ENCODE measurements at regions not wholly inside any gene's neighbourhood (a gene's known extent, or its start where the extent isn't known, plus 50 kb on each side); places are given as distances from the start of the nearest gene placed in this dataset.
"Not testable (repeated sequence)": the region's sequence is repeated elsewhere in the genome, so short reads cannot be mapped to it uniquely, and the experiment has no call there.

DNA sequence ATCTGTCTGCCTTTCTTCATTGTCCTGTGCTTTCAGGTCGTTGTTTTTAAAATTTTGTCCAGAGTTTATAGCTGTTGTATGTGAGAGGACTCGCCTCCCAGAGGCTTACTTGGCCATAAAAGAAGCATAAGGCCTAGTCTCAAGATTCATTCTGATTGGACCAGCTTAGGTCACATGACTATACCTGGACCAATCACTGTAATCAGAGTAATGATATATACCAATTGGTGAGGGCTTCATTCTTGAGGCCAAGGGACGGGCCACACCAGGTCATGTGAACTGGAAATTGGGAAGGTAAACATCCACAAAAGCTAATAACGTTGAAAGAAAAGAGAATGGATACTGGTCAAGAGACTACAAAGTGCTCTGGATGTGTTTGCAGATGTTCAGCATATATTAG lies 141.4 kb upstream of the SULF2 start:
- Mint-ChIP-seq H3K27me3 (peaks cover 11% of the 10 kb centered on the region), H3K27ac (no peak overlapping the region), H3K4me1 (ENCODE audit: low read depth) (no peaks in the 10 kb centered on the region), H3K4me3 (no peak overlapping the region), H3K9me3 (ENCODE audit: low read depth) (no peaks in the 10 kb centered on the region), H3K36me3 (no peaks in the 10 kb centered on the region)

- no peak overlapping the region for H3K27ac Mint-ChIP-seq
- no peak overlapping the region for H3K4me3 Mint-ChIP-seq
- H3K4me1 Mint-ChIP-seq (ENCODE audit: low read depth) = no peaks in the 10 kb centered on the region
- H3K27me3 Mint-ChIP-seq = peaks cover 11% of the 10 kb centered on the region
- H3K9me3 Mint-ChIP-seq (ENCODE audit: low read depth) = no peaks in the 10 kb centered on the region
- no peaks in the 10 kb centered on the region for H3K36me3 Mint-ChIP-seq
These were observed 140.3 kb upstream of the SULF2 start for GRCh38 chr20:47925593-47925992.

DNA sequence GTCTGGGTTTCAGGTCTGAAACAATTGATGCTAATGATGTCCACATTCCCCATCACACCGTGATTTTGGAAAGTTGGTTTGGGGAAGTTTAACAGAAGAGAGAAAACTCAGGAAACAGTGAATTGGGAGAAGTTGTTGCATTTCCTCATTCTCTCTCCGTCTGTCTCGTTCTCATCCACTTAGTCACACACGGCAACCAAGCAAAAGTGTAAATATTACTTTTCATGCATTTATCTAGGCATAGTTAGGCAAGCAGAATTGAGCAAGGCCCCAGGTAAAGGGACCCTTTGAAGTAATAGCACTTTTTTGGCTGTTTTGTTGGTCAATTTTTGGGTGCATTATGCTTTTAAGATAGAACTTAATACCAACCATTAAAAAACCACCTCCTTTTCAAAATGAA lies 137.0 kb upstream of the SULF2 start:
- Mint-ChIP-seq H3K27me3 (peaks cover 15% of the 10 kb centered on the region), H3K27ac (no peak overlapping the region), H3K9me3 (ENCODE audit: low read depth) (peaks cover 7% of the 10 kb centered on the region), H3K4me1 (ENCODE audit: low read depth) (no peaks in the 10 kb centered on the region), H3K36me3 (no peaks in the 10 kb centered on the region), H3K4me3 (no peak overlapping the region)

DNA sequence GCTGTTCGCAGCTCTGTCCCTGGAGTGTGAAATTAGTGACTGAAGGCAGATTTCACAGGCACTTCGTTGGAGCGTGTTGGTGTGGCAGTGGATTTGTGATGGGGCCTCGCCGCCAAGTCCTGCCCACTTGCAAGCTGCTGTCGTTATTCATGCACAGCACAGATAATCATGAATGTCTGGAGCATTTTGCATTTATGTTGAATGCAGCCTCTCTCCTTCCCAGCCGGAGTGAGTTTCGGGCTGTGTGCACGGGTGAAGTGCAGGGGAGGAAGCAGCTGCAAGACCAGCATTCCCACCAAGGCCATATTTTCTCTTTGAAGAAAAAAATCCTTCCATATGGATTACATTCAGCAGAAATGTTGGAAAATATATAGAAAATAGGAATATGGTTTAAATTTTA lies 136.5 kb upstream of the SULF2 start:
- H3K4me1 Mint-ChIP-seq (ENCODE audit: low read depth); H3K4me3 Mint-ChIP-seq; H3K27ac Mint-ChIP-seq: not testable (repeated sequence)

GRCh38 chr20:47921408-47921807 lies 136.1 kb upstream of the SULF2 start:
- H3K4me1 Mint-ChIP-seq (ENCODE audit: low read depth) = no peaks in the 10 kb centered on the region
- H3K4me3 Mint-ChIP-seq = no peak overlapping the region
- peaks cover 13% of the 10 kb centered on the region for H3K9me3 Mint-ChIP-seq (ENCODE audit: low read depth)
- peaks cover 3% of the 10 kb centered on the region for H3K36me3 Mint-ChIP-seq
- no peak overlapping the region for H3K27ac Mint-ChIP-seq
- H3K27me3 Mint-ChIP-seq = peaks cover 15% of the 10 kb centered on the region

More for the DNA sequence above, 136.5 kb upstream of the SULF2 start:
- H3K36me3 Mint-ChIP-seq = not testable (repeated sequence)
- peaks cover 15% of the 10 kb centered on the region for H3K27me3 Mint-ChIP-seq
- peaks cover 11% of the 10 kb centered on the region for H3K9me3 Mint-ChIP-seq (ENCODE audit: low read depth)

- Mint-ChIP-seq H3K27me3 (peaks cover 9% of the 10 kb centered on the region), H3K27ac (no peak overlapping the region), H3K36me3 (peaks cover 3% of the 10 kb centered on the region), H3K4me3 (no peak overlapping the region), H3K4me1 (ENCODE audit: low read depth) (no peaks in the 10 kb centered on the region), H3K9me3 (ENCODE audit: low read depth) (peaks cover 14% of the 10 kb centered on the region)
These were observed 132.3 kb upstream of the SULF2 start for GRCh38 chr20:47917549-47918070.

- Mint-ChIP-seq H3K36me3 (peaks cover 3% of the 10 kb centered on the region), H3K9me3 (ENCODE audit: low read depth) (peaks cover 14% of the 10 kb centered on the region), H3K27ac (no peak overlapping the region), H3K27me3 (peaks cover 4% of the 10 kb centered on the region), H3K4me3 (no peak overlapping the region), H3K4me1 (ENCODE audit: low read depth) (no peaks in the 10 kb centered on the region)
These were observed 130.2 kb upstream of the SULF2 start for GRCh38 chr20:47915495-47915894.

DNA sequence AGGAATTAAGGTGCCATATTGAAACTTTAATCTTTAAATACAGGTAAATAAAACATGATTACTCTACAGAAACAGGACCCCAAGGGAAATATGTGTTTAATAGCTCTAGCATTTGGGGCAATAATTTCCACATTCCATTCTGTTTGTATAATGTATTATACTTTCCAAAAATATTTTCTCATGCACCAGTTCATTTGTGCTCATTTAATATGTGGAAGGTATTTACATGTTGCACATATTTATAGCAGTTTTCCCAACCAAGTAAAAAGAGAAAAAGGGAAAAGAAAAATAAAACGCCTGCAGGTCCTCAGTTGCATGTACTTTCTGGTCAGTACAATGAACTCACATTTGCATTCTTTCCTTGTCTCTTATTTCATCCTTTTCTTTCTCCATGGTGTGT lies 129.5 kb upstream of the SULF2 start:
- Mint-ChIP-seq H3K27me3 (peaks cover 3% of the 10 kb centered on the region), H3K9me3 (ENCODE audit: low read depth) (peaks cover 14% of the 10 kb centered on the region), H3K4me1 (ENCODE audit: low read depth) (no peaks in the 10 kb centered on the region), H3K36me3 (peaks cover 3% of the 10 kb centered on the region), H3K27ac (no peak overlapping the region), H3K4me3 (no peak overlapping the region)

DNA sequence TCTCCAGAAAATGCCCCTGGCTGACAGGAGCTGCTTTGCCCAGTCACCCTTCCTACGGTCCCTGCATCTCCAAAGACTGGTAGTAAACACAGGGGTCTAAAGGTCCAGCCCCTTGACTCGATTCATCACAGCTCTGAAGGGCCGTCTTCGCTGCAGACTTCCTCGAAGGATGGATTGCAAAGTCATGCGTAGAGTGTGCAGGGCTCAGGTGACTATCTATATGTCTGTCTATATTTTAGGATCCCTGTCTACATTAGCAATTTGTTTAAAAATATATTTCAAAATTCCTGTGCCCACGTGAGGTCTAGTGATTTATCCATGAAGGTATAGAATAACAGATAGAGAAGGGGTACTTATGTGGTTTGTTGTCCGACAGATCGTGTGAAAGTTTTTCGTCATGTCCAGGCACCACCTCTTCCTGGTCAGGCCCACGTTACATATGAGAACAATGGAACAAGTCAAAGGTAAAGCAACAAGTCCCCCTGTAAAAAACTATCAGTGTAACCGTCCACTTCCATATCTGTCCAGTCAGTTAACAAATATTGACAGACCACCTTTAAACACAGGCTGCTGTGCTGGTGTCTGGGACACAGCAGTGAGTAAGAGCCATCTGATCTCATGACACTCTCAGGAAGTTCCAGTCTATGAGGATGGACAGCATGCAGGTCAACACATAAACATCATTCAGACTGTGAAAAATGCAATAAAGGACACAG lies 127.7 kb upstream of the SULF2 start:
- H3K27ac Mint-ChIP-seq; H3K27me3 Mint-ChIP-seq; H3K4me3 Mint-ChIP-seq; H3K4me1 Mint-ChIP-seq (ENCODE audit: low read depth); H3K36me3 Mint-ChIP-seq: not testable (repeated sequence)
- peaks cover 12% of the 10 kb centered on the region for H3K9me3 Mint-ChIP-seq (ENCODE audit: low read depth)

DNA sequence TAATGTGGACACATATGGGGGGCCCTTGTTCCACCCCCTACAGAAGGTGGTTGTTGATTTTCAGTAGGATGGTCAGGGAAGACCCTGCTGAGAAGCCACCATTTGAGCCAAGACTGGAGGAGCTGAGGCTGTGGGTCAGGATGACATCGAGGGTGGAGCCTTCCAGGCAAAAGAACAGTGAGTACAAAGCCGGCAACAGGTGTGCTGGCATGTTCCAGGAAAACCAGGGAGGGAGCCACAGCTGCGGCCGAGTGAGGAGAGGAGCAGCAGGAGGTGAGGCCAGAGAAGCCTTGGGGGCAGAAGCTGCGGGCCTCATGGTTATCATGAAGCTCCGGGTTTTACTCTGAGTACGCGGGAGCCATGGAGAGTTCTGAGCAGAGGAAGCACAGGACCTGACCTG lies 126.9 kb upstream of the SULF2 start:
- not testable (repeated sequence) for H3K9me3 Mint-ChIP-seq (ENCODE audit: low read depth); H3K36me3 Mint-ChIP-seq; H3K4me3 Mint-ChIP-seq; H3K27ac Mint-ChIP-seq; H3K27me3 Mint-ChIP-seq; H3K4me1 Mint-ChIP-seq (ENCODE audit: low read depth)

DNA sequence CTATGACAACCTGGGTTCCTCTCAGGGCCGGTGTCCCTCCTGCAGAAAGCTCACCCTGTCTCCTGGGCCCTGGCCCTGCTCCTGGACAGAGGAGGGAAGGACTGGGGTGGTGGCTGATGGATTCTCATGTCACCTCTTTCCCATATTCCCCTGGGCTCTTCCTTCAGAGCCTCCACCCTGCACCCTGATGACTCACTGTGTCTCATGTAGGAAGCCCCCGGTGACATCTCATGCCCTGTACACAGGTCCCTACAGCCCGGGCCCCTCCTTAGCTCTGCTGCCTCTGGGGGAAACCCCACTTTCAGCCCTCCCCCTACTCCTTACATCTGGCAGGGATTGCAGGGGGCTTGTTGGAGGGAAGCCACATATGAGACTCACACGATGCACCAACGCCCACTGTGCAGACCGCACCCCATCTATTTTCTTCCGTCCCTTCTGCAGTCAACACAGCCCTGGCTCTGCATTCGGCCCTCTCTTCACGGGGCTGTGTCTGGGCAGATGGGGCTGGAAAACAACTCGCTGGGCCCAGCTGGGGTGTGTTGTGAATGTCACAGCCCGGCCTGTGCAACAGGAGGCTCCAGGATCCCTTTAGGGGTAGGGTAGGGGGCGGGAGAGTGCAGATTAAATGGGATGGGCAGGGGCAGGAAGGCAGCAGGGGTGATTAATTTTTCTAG lies 124.6 kb upstream of the SULF2 start:
- not testable (repeated sequence) for H3K4me3 Mint-ChIP-seq; H3K4me1 Mint-ChIP-seq (ENCODE audit: low read depth); H3K9me3 Mint-ChIP-seq (ENCODE audit: low read depth); H3K36me3 Mint-ChIP-seq; H3K27ac Mint-ChIP-seq; H3K27me3 Mint-ChIP-seq

DNA sequence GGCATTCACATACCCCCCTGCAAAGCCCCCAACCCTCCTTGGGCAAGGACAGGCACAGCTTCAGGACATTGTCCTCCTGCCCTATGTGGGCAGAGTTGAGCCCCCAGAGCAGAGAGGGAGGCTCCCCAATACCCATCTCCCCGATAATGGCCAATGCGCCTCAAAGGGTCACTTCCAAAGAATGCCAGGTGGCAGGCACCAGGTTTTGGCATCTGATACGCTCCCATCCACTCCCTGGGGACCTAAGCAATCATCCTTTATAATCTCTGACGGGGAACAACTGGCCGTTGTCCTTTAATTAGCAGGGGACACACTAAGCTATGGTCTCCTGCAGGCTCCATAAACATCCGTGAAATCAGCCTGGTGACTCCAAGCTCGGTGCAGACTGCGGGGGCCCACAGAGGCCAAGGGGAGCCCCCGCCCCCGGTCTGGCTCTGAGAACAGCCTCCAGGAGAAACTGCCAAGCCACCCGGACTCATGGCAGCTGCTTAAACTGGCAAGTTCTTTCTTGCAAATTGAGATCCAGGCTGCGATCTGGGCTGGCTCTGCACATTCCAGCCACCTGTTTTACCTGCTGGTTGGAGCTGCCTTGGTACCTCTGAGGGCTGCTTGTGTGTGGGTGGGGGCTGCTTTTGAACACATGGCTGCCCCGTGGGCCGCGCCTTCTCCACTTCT lies 123.2 kb upstream of the SULF2 start:
- not testable (repeated sequence) for H3K4me1 Mint-ChIP-seq (ENCODE audit: low read depth); H3K9me3 Mint-ChIP-seq (ENCODE audit: low read depth); H3K27ac Mint-ChIP-seq; H3K36me3 Mint-ChIP-seq; H3K27me3 Mint-ChIP-seq; H3K4me3 Mint-ChIP-seq

- not testable (repeated sequence) for H3K27me3 Mint-ChIP-seq, H3K27ac Mint-ChIP-seq
These were observed 122.7 kb upstream of the SULF2 start for GRCh38 chr20:47907951-47908350.

DNA sequence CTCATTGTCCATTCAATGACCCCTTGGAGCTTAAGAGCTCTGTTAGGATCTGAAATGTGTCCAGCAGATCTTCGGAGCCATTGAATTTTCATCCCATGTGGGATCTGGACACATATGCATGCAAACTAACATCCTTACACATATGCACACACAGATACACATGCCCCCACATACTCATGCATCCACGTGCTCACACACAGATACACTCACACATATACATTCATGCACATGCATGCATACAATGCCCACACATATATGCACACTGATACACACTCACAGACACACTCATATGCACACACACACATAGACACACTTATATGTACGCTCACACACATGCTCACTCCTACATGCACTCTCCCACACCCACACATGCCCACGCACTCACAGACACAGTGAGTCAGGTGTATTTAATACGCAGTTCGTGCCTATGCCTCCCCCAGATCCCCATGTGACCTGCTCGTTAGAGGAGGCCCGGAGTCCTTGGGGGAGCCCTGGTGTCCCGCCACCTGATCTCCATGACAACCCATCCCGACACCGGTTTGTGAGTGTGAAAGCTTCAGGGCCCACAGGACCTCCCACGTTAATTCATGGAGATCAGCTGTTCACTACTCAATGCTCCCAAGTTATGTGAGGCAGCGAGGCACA lies 121.9 kb upstream of the SULF2 start:
- Mint-ChIP-seq H3K27me3 (peaks cover 2% of the 10 kb centered on the region), H3K27ac (no peak overlapping the region), H3K4me3 (no peak overlapping the region), H3K9me3 (ENCODE audit: low read depth) (no peaks in the 10 kb centered on the region), H3K36me3 (no peaks in the 10 kb centered on the region), H3K4me1 (ENCODE audit: low read depth) (no peaks in the 10 kb centered on the region)

More at GRCh38 chr20:47907951-47908350, 122.7 kb upstream of the SULF2 start:
- not testable (repeated sequence) for H3K9me3 Mint-ChIP-seq (ENCODE audit: low read depth); H3K4me1 Mint-ChIP-seq (ENCODE audit: low read depth); H3K36me3 Mint-ChIP-seq; H3K4me3 Mint-ChIP-seq

GRCh38 chr20:47906348-47906660 lies 121.0 kb upstream of the SULF2 start:
- no peak overlapping the region for H3K4me3 Mint-ChIP-seq
- no peaks in the 10 kb centered on the region for H3K9me3 Mint-ChIP-seq (ENCODE audit: low read depth)
- H3K27ac Mint-ChIP-seq = no peak overlapping the region
- H3K36me3 Mint-ChIP-seq = no peaks in the 10 kb centered on the region
- H3K27me3 Mint-ChIP-seq = peaks cover 2% of the 10 kb centered on the region
- no peaks in the 10 kb centered on the region for H3K4me1 Mint-ChIP-seq (ENCODE audit: low read depth)

Data from activated naive CD8-positive, alpha-beta T cell (primary cell).